NT2/D1 (cell line): ENCODE measurements at regions not wholly inside any gene's neighbourhood (a gene's known extent, or its start where the extent isn't known, plus 50 kb on each side); places are given as distances from the start of the nearest gene placed in this dataset.

Experiments used
- SUZ12 ChIP-seq: IDR thresholded peaks from 2 replicates; pipeline ENCODE4 v1.6.1; 2011; ENCODE audit not compliant: insufficient read length, insufficient read depth; ENCODE audit errors: extremely low read depth
- YY1 ChIP-seq: IDR thresholded peaks from 2 replicates; pipeline ENCODE4 v1.6.1; 2011; ENCODE audit not compliant: insufficient read length, insufficient read depth
- ZNF274 ChIP-seq: IDR thresholded peaks from 2 replicates; pipeline ENCODE4 v1.6.1; 2011; ENCODE audit warnings: mild to moderate bottlenecking, low read depth, low read length

DNA sequence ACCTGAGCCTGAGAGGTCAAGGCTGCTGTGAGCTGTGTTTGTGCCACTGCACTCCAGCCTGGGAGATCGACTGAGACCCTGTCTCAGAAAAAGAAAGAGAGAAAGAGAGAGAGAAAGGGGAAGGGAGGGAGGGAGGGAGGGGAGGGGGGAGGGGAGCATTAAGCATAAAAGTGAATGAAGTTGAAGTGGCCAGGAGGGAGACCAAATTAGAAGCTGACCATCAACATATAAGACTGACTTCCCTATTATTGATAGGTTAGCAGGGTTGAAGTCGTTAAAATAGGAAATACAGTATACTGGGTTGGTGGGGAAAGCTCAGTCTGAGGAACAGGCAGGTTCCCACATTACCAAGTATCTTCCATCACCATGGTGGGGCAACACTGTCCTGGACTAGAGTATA is 117.1 kb upstream of the MKLN1 start:
- TF ChIP-seq ZNF274 (no peak), YY1 (no peak), SUZ12 (no peak)
